IPS DF 4.7 (cell line): ENCODE measurements at regions not wholly inside any gene's neighbourhood (a gene's known extent, or its start where the extent isn't known, plus 50 kb on each side); places are given as distances from the start of the nearest gene placed in this dataset.
"Not testable (repeated sequence)": the region's sequence is repeated elsewhere in the genome, so short reads cannot be mapped to it uniquely, and the experiment has no call there.

Experiments used
- DNase-seq: peaks from one replicate; pipeline ENCODE4 v3.0.0-alpha.2; 2013; ENCODE audit warnings: low spot score; ENCODE audit errors: extremely low read depth

DNA sequence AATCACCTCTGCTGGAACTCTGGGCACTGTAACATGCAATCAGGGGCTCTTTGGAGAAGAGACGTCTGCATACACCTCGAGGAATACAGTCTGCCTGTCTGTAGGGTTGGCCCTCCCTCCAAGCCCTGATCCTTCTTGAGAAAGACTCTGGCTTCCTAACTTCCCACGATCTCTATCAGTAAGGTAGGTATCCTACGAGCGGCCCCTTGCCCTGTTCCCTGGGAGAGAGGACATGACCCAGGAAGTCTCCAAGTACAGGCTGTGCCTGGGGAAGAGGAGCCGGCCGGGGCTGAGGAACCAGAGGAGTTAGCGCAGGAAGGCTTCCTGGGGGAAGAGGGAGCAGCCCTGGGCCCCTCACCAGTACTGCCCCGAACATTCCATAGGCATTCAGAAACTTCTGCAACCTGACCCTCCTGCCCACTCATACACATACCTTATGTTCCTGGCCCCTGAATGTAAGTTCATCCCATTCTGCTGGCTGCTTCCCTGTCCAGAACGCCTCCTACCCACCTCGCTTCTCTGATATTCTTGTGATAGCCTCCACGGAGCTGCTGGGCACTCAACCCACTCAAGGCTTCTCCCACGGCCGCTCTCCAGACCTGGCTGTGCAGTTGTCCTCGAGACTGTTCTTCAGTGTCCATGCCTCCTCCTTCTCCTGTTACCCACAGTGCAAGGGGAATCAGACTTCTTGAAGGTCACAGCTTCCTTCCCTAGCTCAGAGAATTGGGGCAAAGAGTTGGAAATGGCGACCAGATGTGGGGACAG, 116.1 kb downstream of the CYP26B1 start:
- DNase-seq: no peak

DNA sequence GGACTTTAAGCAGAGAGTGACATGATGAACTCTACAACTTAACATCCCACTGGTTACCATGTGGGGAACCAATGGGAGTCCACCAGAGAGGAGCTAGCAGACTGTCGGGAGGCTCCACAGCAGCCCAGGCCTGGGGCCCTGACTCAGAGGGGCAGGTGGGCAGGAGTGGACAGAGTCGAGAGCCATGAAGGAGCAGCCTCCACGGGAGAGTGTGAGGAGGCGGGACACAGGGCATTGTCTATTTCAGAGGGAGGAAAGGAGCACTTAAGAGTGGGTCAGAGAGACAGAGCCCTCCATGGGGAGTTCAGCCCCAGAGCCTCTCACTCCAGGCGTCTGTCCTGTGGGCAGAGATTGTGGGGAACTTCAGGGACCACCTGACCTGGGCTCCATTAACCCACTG, 118.7 kb downstream of the CYP26B1 start:
- no peak for DNase-seq

GRCh38 chr2:72028351-72028995, 119.2 kb downstream of the CYP26B1 start:
- no peak for DNase-seq

GRCh38 chr2:72027426-72028161, 120.1 kb downstream of the CYP26B1 start:
- no peak for DNase-seq

GRCh38 chr2:72026819-72027425, 120.7 kb downstream of the CYP26B1 start:
- no peak for DNase-seq

- no peak for DNase-seq
Measured at GRCh38 chr2:72024451-72025175, 123.0 kb downstream of the CYP26B1 start.

DNA sequence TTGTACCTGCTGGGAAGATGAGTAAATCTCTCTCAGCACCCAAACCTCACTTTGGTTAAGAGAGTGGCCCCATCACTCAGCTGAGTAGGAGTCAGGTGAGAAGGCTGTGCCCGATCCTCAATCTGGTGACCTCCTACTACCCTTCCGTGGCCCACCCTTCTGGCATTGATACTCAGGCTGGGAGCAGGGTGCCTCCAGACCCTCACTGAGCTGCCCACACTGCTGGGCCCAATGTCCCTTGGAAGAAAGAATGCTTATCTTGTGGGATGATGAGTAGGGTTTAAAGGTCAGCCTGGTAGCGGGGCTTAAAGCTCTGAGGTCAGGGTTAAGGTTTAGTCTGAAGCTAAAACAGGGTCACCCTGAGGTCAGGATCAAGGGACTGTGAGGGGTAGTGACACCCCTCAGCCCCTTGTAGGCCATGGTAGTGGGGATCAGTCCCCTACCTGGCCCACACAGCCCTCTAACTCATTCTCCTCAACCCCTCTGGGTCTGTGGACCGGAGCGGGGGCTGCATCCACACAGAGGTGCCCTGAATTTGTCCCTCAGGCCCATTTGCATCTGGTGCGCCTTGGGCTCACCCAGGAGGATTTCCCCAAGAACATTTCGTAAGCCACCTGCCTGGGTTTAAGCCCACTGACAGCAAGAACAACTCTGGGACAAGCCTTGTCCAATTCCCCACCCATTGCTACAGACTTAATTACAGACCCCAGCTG, 123.8 kb downstream of the CYP26B1 start:
- no peak for DNase-seq

- DNase-seq: not testable (repeated sequence)
Measured at GRCh38 chr2:72021371-72021770, 126.3 kb downstream of the CYP26B1 start.

GRCh38 chr2:72015266-72015665, 132.4 kb downstream of the CYP26B1 start:
- DNase-seq: no peak

DNA sequence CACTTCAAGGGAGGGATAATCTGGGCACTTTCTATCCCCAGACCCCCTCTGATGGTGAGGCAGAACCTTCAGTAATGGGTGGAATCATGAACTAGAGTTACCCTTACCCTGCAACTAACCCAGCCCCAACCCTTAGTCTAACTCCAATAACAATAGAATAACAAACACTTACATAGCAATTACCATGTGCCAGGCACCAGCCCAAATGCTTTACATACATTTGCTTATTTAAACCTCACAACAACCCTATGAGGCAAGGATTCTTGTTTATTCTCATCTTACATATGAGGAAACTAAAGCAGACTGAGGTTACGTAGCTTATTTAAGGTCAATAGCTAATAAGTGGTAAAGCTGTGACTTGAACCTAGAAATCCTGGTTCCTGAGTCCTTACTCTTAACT, 132.8 kb downstream of the CYP26B1 start:
- no peak for DNase-seq

DNA sequence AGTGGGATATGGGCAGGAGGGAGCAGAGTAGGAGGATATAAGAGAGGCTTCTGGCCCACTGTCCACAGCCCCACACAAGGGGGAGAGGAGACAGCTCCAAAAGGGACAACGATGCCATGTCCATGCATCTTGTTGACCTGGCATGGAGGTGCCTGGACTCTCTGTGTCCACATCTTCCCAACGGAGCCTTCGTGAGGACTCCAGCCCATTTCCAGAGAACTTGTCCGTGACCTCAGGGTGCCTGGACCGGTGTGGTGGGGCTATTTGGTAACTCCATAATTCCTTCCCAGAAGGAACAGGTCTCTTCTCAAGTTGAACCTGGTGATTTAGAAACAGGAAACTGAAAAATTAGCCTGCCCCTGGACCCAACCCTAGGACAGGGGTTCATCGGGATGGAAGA, 133.9 kb downstream of the CYP26B1 start:
- DNase-seq: no peak

GRCh38 chr2:72012886-72013574, 134.6 kb downstream of the CYP26B1 start:
- no peak for DNase-seq

GRCh38 chr2:72011791-72012190, 135.9 kb downstream of the CYP26B1 start:
- no peak for DNase-seq

- no peak for DNase-seq
Measured at GRCh38 chr2:72011370-72011689, 136.3 kb downstream of the CYP26B1 start.

GRCh38 chr2:72010647-72011369, 136.9 kb downstream of the CYP26B1 start:
- no peak for DNase-seq

DNA sequence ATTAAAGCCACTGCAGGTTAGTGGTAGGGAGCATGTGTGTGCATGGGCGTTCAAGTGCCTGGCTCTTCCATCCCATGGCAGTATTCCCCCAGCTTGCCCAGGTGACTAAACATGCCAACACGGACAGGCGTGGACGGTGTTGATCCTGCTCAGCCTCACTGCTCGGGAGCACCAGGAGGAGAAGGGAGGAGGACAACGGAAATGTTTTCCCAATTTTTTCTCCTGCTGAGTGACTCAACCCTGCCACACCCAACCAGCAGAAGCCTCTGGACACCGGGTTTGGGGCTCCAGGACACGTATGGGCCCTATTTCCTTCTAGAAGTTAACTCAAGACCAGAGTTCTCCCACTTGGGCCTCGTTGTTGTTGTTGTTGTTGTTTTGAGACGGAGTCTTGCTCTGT, 139.1 kb downstream of the CYP26B1 start:
- no peak for DNase-seq

- no peak for DNase-seq
Measured at GRCh38 chr2:72007402-72007801, 140.3 kb downstream of the CYP26B1 start.

DNA sequence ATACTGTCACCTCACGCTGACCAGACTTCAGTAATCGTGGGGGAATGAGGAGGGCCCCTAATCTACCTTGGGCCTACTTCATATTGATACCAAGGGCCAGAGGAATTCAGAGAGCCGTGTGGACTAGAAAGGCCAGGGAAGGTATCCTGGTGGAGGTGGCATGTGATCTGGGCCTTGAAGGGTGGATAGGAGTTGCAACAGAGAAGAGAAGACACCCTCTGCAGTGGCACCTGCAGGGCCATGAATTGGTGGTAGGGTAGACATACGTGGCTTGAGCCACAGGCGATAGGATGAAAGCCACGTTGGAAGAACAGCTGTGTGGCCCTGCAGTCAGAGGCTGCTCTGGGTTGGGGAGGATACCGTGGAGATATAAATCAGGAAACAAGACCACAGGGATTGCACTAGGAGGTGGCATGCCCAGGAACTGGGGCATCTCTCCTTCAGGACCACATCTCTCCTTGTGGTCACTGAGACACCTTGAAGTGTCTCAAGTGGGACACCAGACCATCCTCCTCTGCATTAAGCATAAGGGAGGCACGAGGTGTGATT, 141.4 kb downstream of the CYP26B1 start:
- no peak for DNase-seq

DNA sequence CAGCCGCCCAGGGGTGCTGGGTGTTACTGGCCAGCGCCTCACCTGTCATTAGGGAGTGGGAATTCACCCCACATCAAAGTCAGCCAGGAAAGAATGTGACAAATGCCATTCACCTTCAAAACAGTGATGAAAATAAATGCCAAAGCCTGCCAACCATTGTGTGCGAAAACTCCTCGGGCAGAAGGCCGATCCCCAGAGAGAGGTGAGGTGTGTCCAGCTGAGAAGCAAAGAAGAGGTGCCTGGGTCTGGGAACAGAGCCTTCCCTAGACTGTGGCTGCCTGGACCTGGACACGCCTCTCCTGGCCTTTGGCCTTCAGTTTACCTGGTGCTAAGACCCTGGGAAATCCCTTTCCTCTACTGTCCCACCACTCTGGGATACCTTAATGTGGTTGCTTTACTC, 142.7 kb downstream of the CYP26B1 start:
- DNase-seq: no peak
